ENCODE measurements at regions not wholly inside any gene's neighbourhood (a gene's known extent, or its start where the extent isn't known, plus 50 kb on each side); places are given as distances from the start of the nearest gene placed in this dataset.

GRCh38 chr2:236637686-236638569, 68.3 kb downstream of the ACKR3 start:
- intact Hi-C loops (cut with micrococcal nuclease; ENCODE audit: unreplicated experiment): no loop called here
- Histone ChIP-seq H3K79me2 (ENCODE audit: insufficient read depth, low read length) (no peaks in the 10 kb centered on the region), H3K9me3 (ENCODE audit: low read length) (0 out of 2 replicates have a peak, but pooled peaks cover 9% of the 10 kb centered on the region), H3K27ac (ENCODE audit: extremely low read length, insufficient read depth, low read length) (no peak overlapping the region), H3K9ac (ENCODE audit: insufficient read depth, low read depth, low read length) (no peak overlapping the region), H3K4me3 (replicated peaks in 1 of 3; ENCODE audit: insufficient read depth in 1 of 3, low read depth in 2 of 3, low read length in 3 of 3) (no peak overlapping the region), H3K4me1 (ENCODE audit: insufficient read depth, low read length) (peaks cover 15% of the 10 kb centered on the region; the same call in 1 of the 2 replicates), H3K27me3 (ENCODE audit: control insufficient read depth in 1 of 2, insufficient read depth in 2 of 2, low read length in 2 of 2) (peaks cover 0 to 29% of the 10 kb centered on the region in 2 experiments; a peak in 4 of 5 replicates), H3K4me2 (ENCODE audit: low read depth, low read length) (no peak overlapping the region), H2AFZ (ENCODE audit: low read length) (no peak overlapping the region), H3K36me3 (replicated peaks in 1 of 2; ENCODE audit: control insufficient read depth in 1 of 2, insufficient read depth in 2 of 2, low read length in 2 of 2) (no peaks in the 10 kb centered on the region), H4K20me1 (ENCODE audit: insufficient read depth, low read length) (no peaks in the 10 kb centered on the region)
- FAIRE-seq: no peak
- 22% methylated on average over 6 of the region's 6 CpGs for WGBS (ENCODE audit: low lambda C conversion rate)
- CTCF ChIA-PET (ENCODE audit: low intra/inter-chr PET ratio, low total read pairs): no interaction called here
- no peak for DNase-seq (ENCODE audit: low spot score)
- POLR2A ChIA-PET: no interaction called here
- in situ Hi-C loops (cut with HindIII; ENCODE audit: extremely low pct_ligation_motif_present, low pct_unique_long_range_greater_than_20kb): no loop called here
- ATAC-seq: no peak
- BruUV-seq (replicated peaks): no TSS peak
- TF ChIP-seq NFE2 (CRISPR knock-in tag; IDR thresholded peaks at IDR 0.05): no peak
- TF ChIP-seq ZNF780A (CRISPR knock-in tag; IDR thresholded peaks at IDR 0.05): no peak
- no peak for TF ChIP-seq ZNF230 (CRISPR knock-in tag; IDR thresholded peaks at IDR 0.05)
- TF ChIP-seq ATF7 (IDR thresholded peaks at IDR 0.05): no peak
- no peak for TF ChIP-seq ATF7 (CRISPR knock-in tag; IDR thresholded peaks at IDR 0.05)
- no peak for TF ChIP-seq REL (CRISPR knock-in tag; conservative IDR thresholded peaks at IDR 0.05)
- TF ChIP-seq ASH2L (IDR thresholded peaks at IDR 0.05; ENCODE audit: insufficient read length, low read depth, low read length): no peak
- TF ChIP-seq RORA (CRISPR knock-in tag; IDR thresholded peaks at IDR 0.05): no peak
- no peak for TF ChIP-seq HMGA1 (CRISPR knock-in tag; conservative IDR thresholded peaks at IDR 0.05)
- no peak for TF ChIP-seq EZH2 (conservative IDR thresholded peaks at IDR 0.05; ENCODE audit: low read depth, low read length)
- TF ChIP-seq MBNL3 (CRISPR knock-in tag; conservative IDR thresholded peaks at IDR 0.05): no peak
- no peak for TF ChIP-seq ZBTB7A (CRISPR knock-in tag; IDR thresholded peaks at IDR 0.05)
- no peak for TF ChIP-seq NR0B2 (CRISPR knock-in tag; IDR thresholded peaks at IDR 0.05)
- no peak for TF ChIP-seq RCOR2 (CRISPR knock-in tag; IDR thresholded peaks at IDR 0.05)
- TF ChIP-seq NFE2L1 (CRISPR knock-in tag; IDR thresholded peaks at IDR 0.05; ENCODE audit: borderline replicate concordance): no peak
- no peak for TF ChIP-seq NFATC3 (CRISPR knock-in tag; IDR thresholded peaks at IDR 0.05)
- no peak for TF ChIP-seq ZNF263 (CRISPR knock-in tag; IDR thresholded peaks at IDR 0.05)
- TF ChIP-seq U2AF2 (IDR thresholded peaks at IDR 0.05; ENCODE audit: low read depth, low read length): no peak
- TF ChIP-seq ZNF501 (CRISPR knock-in tag; IDR thresholded peaks at IDR 0.05): no peak
- no peak for TF ChIP-seq ZMYM4 (CRISPR knock-in tag; IDR thresholded peaks at IDR 0.05)
- TF ChIP-seq ZNF432 (CRISPR knock-in tag; IDR thresholded peaks at IDR 0.05; ENCODE audit: borderline replicate concordance): no peak

Measured in HepG2 (cell line).